Activated T-helper 2 cell treated with anti-CD3 and anti-CD28 coated beads, Interferon-gamma antibody, Interleukin-2, Interleukin-4, amounts not matched to agents 10 μg/mL and 5 μg/mL and 100 μg/mL, durations not matched to agents 14 hours and 24 hours and 36 hours (primary cell): ENCODE measurements at regions not wholly inside any gene's neighbourhood (a gene's known extent, or its start where the extent isn't known, plus 50 kb on each side); places are given as distances from the start of the nearest gene placed in this dataset.
A peak's percentile ranks its signal among the peaks of the same experiment; 100 is the strongest.

Experiments used
- DNase-seq: peaks from one replicate; pipeline ENCODE4 v3.0.0; 2021; ENCODE audit warnings: low spot score
- H3K27ac Mint-ChIP-seq: one replicate; pipeline ENCODE4 v1.8.0; 2021; ENCODE audit warnings: mixed read lengths
- H3K27me3 Mint-ChIP-seq: one replicate; pipeline ENCODE4 v1.8.0; 2021; ENCODE audit warnings: low read depth, mixed read lengths
- H3K36me3 Mint-ChIP-seq: one replicate; pipeline ENCODE4 v1.8.0; 2021; ENCODE audit warnings: low read depth, mixed read lengths
- H3K4me1 Mint-ChIP-seq: one replicate; pipeline ENCODE4 v1.8.0; 2021; ENCODE audit warnings: low read depth, mixed read lengths
- H3K4me3 Mint-ChIP-seq: one replicate; pipeline ENCODE4 v1.8.0; 2021; ENCODE audit warnings: low read depth, mild to moderate bottlenecking, moderate library complexity, mixed read lengths
- H3K9me3 Mint-ChIP-seq: one replicate; pipeline ENCODE4 v1.8.0; 2021; ENCODE audit warnings: mixed read lengths
- intact Hi-C: fragments of 100-400 bp; cut with micrococcal nuclease; formaldehyde crosslinking; loops from one replicate; pipeline ENCODE4 v1.15.1; 2023

DNA sequence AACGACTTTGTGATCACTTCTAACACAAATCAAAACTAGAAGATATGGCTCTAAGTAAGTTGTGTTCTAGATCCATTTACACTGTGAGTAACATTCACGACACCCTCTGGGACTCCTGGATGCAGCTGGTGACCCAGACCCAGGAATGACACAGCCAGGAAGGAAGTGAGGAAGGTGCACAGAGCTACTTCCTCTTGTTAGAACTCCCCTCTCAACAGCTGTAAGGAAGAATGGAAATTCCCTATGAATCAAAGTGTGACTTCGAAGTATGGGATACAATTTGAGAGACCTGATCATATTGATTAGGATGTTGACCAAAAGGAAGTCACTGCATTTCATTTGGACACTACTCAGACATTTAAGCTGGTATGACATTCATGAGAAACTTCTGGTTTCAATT, 185.3 kb downstream of the NRIP1 start:
- Mint-ChIP-seq H3K27ac (no peak overlapping the region), H3K9me3 (no peaks in the 10 kb centered on the region), H3K4me3 (no peak overlapping the region), H3K36me3 (no peaks in the 10 kb centered on the region), H3K4me1 (no peaks in the 10 kb centered on the region), H3K27me3 (no peaks in the 10 kb centered on the region)
- DNase-seq = no peak
- intact Hi-C loops = no loop called here

DNA sequence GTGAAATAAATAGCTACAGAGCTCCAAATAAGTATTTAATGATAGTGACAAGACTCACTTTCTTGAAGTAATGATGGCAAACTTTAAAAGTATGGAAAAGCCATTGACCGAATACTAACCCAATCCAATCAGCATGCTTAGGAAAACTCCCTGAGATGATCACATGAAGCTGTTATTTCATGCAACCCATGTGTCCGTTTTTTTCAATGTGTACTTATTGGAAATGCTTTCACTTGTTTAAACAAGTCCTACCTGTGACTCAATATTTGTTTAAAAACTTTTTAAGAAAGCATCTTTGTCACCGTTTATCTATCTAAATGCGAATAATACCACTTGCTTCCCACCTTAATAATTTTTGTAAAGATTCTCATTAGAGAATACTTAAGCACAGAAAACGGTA, 185.8 kb downstream of the NRIP1 start:
- no peak for DNase-seq
- intact Hi-C loops = no loop called here
- Mint-ChIP-seq H3K27me3 (no peaks in the 10 kb centered on the region), H3K27ac (no peak overlapping the region), H3K4me3 (no peak overlapping the region), H3K4me1 (no peaks in the 10 kb centered on the region), H3K9me3 (no peaks in the 10 kb centered on the region), H3K36me3 (no peaks in the 10 kb centered on the region)

GRCh38 chr21:14877581-14878228, 187.1 kb downstream of the NRIP1 start:
- Mint-ChIP-seq H3K36me3 (no peaks in the 10 kb centered on the region), H3K9me3 (no peaks in the 10 kb centered on the region), H3K4me3 (no peak overlapping the region), H3K27me3 (no peaks in the 10 kb centered on the region), H3K27ac (no peak overlapping the region), H3K4me1 (no peaks in the 10 kb centered on the region)
- DNase-seq = no peak
- intact Hi-C loops = no loop called here

- Mint-ChIP-seq H3K27me3 (no peaks in the 10 kb centered on the region), H3K4me3 (no peak overlapping the region), H3K27ac (no peak overlapping the region), H3K9me3 (no peaks in the 10 kb centered on the region), H3K4me1 (no peaks in the 10 kb centered on the region), H3K36me3 (no peaks in the 10 kb centered on the region)
- no peak for DNase-seq
- intact Hi-C loops = no loop called here
Observed at GRCh38 chr21:14876524-14876840, 188.3 kb downstream of the NRIP1 start.

- Mint-ChIP-seq H3K27ac (no peak overlapping the region), H3K27me3 (no peaks in the 10 kb centered on the region), H3K36me3 (no peaks in the 10 kb centered on the region), H3K4me1 (no peaks in the 10 kb centered on the region), H3K9me3 (no peaks in the 10 kb centered on the region), H3K4me3 (no peak overlapping the region)
- intact Hi-C loops = no loop called here
- no peak for DNase-seq
Observed at GRCh38 chr21:14875704-14876523, 188.9 kb downstream of the NRIP1 start.

- intact Hi-C loops = no loop called here
- H3K27me3 Mint-ChIP-seq = no peaks in the 10 kb centered on the region
- DNase-seq = no peak
- no peaks in the 10 kb centered on the region for H3K36me3 Mint-ChIP-seq
- no peaks in the 10 kb centered on the region for H3K4me1 Mint-ChIP-seq
- no peak overlapping the region for H3K27ac Mint-ChIP-seq
- no peak overlapping the region for H3K4me3 Mint-ChIP-seq
- no peaks in the 10 kb centered on the region for H3K9me3 Mint-ChIP-seq
Observed at GRCh38 chr21:14875186-14875585, 189.6 kb downstream of the NRIP1 start.

DNA sequence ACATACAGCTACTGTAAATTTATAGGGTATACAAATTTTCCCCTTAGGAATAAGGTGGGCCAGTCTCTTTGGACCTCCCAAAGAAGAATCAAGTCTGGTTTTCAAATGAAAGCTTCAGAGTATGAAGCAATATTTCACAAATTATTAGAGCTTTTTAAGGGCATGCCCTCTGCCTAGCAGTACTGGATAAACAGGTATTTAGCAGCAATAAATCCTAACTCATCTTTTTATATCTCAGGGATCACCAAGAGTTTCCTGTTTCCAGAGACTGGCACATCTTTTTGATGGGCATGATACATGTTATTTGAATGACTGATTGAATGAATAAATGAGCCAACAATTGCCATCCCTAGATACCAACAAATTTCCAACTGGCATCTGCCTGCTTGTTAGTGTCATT, 190.4 kb downstream of the NRIP1 start:
- H3K4me3 Mint-ChIP-seq = no peak overlapping the region
- no peaks in the 10 kb centered on the region for H3K4me1 Mint-ChIP-seq
- no peak for DNase-seq
- intact Hi-C loops = no loop called here
- H3K9me3 Mint-ChIP-seq = no peaks in the 10 kb centered on the region
- no peaks in the 10 kb centered on the region for H3K36me3 Mint-ChIP-seq
- H3K27ac Mint-ChIP-seq = no peak overlapping the region
- no peaks in the 10 kb centered on the region for H3K27me3 Mint-ChIP-seq

GRCh38 chr21:14871861-14872260, 192.9 kb downstream of the NRIP1 start:
- Mint-ChIP-seq H3K4me1 (no peaks in the 10 kb centered on the region), H3K27me3 (peaks cover 6% of the 10 kb centered on the region), H3K36me3 (no peaks in the 10 kb centered on the region), H3K9me3 (no peaks in the 10 kb centered on the region), H3K4me3 (no peak overlapping the region), H3K27ac (no peak overlapping the region)
- intact Hi-C loops = no loop called here
- no peak for DNase-seq

- Mint-ChIP-seq H3K27ac (no peak overlapping the region), H3K4me3 (no peak overlapping the region), H3K36me3 (no peaks in the 10 kb centered on the region), H3K9me3 (no peaks in the 10 kb centered on the region), H3K27me3 (peaks cover 10% of the 10 kb centered on the region), H3K4me1 (no peaks in the 10 kb centered on the region)
- intact Hi-C loops = no loop called here
- no peak for DNase-seq
Observed at GRCh38 chr21:14870853-14871149, 194.0 kb downstream of the NRIP1 start.

GRCh38 chr21:14869984-14870852, 194.6 kb downstream of the NRIP1 start:
- Mint-ChIP-seq H3K4me1 (no peaks in the 10 kb centered on the region), H3K4me3 (no peak overlapping the region), H3K9me3 (no peaks in the 10 kb centered on the region), H3K27me3 (peaks cover 10% of the 10 kb centered on the region), H3K36me3 (no peaks in the 10 kb centered on the region), H3K27ac (no peak overlapping the region)
- intact Hi-C loops = loop anchor here (10.0 kb wide), 1 partner anchor 195 kb away; the partner anchor contains the start of gene NRIP1
- DNase-seq = no peak

DNA sequence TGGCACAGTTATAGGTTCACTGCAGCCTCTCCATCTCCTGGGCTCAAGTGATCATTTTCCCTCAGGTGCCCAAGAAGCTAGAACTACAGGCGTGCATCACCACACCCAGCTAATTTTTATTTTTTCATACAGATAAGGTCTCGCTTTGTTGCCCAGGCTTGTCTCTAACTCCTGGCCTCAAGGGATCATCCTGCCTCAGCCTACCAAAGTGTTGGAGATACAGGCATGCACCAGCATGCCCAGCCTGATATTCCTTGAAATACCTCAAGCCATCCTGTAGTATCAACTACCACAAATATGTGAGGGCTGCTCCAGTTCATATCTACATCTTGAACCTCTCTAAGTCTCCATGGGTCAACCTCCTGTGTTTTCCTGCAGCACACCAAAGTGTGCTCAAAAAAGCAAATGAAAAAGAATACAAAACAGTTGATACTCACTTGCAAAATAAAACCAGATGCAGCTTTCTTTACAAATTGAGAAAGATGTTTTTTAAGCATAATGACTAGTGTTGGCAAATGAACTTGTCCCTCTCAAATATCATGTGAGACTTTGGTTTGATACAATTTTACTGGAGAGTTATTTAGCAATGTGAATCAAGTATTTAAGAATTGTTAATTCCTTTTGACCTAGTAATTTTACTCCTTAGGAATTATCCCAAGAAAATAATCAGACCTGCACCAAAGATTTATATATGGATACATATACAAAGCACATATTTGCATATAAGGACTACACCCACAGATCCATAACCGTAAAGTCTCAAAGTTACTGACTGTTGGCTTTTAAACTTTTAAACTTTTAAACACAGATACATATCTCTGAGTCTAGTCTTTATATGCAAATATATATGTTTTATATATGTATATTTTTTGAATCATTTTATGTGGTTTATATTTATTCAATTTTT, 197.7 kb downstream of the NRIP1 start:
- Mint-ChIP-seq H3K4me1 (peaks cover 6% of the 10 kb centered on the region), H3K4me3 (no peak overlapping the region), H3K36me3 (no peaks in the 10 kb centered on the region), H3K9me3 (no peaks in the 10 kb centered on the region), H3K27me3 (peaks cover 10% of the 10 kb centered on the region), H3K27ac (no peak overlapping the region)
- DNase-seq = no peak
- intact Hi-C loops = loop anchor here (10.0 kb wide), 1 partner anchor 198 kb away; the partner anchor contains the start of gene NRIP1

DNA sequence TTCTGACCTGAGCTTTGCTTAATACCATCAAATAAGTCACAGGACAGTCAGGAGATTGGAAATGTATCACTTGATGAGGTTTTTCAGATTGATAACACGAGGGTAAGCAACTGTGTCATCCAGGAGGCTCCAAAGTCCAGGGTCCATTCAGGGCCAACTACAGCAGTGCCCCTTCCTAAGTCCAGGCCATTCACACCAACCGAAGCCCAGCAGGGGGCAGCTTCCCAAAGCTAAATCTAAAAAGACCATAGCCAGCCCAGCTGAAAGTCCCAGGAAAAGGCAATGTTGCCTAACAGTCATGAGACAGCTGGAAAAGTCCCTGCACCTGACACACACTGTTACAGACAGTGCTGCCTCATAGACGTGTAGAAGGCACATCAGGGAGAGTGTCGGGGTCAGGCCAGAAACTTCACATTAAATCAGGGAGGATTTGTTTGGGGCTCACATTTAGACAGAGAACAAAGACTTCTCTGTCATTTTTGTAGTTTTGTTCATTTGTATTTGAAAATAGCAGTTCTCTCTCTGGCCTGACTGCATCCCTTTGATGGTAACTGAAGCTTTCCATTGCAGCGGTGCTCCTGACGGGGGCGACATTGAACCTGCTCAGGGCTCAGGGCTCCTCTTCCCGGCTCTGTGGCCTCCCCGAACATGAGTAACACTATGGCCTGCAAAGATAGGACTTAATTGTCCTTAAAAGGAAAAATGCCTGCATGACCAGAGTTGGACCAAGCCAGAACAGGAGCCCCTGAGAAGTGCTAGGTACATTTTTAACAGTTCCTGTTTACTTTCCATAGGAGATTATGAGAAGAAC, 200.4 kb downstream of the NRIP1 start:
- Mint-ChIP-seq H3K27me3 (peaks cover 10% of the 10 kb centered on the region), H3K36me3 (no peaks in the 10 kb centered on the region), H3K4me1 (peaks cover 6% of the 10 kb centered on the region), H3K4me3 (no peak overlapping the region), H3K9me3 (no peaks in the 10 kb centered on the region), H3K27ac (no peak overlapping the region)
- intact Hi-C loops = loop anchor here (1.0 to 10.0 kb wide), 3 partner anchors 200 to 728 kb away; partner anchors contain the start of gene NRIP1
- peak; percentile 19 for DNase-seq
